ENCODE measurements at regions not wholly inside any gene's neighbourhood (a gene's known extent, or its start where the extent isn't known, plus 50 kb on each side); places are given as distances from the start of the nearest gene placed in this dataset.
"Not testable (repeated sequence)": the region's sequence is repeated elsewhere in the genome, so short reads cannot be mapped to it uniquely, and the experiment has no call there.

DNA sequence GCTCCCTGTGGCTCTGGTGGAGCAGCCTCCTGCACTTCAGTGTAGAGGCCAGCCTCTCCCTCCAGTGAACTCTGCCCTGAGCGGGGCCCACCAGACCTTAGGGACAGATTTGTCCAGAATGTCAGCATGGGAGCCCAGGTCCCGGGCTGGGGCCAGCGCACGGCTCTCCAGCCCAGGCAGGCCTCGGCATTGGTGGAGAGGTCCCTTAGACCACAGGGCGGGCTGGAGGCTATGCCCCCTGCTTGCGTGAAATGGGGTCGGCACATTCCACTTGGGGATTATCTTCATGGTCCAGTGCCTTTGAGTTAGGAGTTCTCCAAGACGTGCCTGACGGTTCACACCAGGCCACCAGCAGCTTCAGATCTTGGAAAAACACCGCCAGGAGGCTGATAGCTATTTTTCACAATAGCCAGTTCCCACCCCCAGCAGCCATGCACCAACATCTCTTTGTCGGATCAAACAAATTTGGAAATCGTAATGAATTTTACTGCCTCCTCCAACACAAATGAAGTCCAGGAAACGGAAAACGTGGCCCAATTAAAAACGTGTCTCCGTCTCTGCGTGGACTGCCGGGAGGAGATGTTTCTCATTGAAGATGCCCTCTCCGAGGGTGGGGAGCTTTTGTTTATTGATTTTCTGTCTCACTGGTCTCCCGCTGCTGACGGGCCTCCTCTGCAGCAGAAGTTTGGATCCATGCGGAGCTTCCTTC lies 110.0 kb upstream of the CIBAR2 start:
- DNase-seq = no peak

DNA sequence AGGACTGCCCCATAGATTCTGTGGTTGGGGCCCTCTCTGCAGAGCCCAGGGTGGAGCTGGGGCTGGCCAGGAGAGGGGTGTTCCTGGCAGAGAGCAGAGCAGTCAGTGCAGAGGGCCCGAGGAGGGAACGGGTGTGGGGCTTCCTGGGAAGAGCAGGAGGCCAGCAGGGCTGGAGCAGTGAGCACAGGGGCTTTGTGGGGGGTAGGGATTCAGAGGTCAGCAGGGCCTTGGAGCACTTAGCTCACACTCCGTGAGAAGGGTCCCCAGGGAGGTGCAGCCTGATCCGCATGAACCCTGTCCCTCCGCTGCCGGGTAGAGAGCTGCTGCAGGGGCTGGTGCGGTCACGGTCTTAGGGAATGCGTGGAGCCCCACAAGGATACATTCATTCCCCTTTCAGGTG lies 113.0 kb upstream of the CIBAR2 start:
- no peak for DNase-seq

DNA sequence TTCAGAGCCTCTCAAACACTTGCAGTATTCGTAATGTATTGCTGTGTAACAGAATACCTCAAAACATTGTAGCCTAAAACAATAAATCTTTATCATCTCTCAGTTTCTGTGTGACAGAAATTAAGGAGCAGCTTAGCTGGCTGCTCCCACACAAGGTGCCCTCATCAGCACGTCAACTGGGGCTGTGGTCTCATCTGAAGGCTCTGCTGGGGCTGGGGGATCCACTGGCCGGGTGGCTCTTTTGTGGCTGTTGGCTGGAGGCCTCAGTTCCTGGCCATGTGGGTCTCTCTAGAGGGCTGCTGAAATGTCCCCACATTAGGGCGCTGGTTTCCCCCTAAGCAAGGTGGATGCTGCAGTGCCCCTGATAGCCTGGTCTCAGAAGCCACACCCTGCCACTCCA lies 113.4 kb upstream of the CIBAR2 start:
- no peak for DNase-seq

DNA sequence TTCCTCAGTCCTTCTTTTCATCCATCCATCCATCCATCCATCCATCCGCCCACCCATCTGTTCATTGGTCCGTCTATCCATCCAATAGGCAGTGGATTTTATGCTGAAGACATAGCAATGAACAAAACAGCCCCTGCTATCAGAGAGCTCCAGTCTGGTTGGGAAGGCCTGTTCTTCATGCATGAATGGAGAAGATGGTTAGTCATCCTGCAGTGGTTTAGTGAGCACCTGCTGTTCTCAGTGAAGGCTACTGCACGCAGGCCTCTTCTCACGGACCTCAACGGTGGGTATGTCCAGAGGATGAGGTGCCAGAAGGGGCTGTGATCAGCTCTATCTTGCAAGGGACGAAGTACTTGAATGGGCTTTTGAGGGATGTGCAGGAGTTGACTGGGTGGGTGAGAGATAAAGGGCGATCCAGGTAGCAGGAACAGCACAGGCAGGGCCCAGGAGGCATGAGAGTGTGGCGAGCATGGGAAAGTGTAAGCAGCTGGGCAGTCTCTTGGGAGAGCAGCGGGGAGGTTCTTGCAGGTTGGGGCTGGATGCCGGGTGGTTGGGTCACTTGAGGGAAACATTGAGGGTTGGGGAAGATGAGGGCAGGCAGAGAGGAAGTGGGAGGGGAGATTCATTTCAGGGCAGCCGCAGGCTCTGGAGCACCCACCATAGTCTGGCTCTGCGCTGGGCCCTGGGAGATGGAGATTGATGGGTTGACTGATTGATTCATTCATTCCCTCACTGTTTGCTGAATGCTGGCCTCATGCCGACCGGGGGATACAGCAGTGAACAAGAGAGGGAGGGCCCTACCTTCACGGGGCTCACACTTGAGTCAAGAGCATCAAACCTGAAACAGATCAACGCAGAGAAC lies 115.0 kb upstream of the CIBAR2 start:
- no peak for DNase-seq

DNA sequence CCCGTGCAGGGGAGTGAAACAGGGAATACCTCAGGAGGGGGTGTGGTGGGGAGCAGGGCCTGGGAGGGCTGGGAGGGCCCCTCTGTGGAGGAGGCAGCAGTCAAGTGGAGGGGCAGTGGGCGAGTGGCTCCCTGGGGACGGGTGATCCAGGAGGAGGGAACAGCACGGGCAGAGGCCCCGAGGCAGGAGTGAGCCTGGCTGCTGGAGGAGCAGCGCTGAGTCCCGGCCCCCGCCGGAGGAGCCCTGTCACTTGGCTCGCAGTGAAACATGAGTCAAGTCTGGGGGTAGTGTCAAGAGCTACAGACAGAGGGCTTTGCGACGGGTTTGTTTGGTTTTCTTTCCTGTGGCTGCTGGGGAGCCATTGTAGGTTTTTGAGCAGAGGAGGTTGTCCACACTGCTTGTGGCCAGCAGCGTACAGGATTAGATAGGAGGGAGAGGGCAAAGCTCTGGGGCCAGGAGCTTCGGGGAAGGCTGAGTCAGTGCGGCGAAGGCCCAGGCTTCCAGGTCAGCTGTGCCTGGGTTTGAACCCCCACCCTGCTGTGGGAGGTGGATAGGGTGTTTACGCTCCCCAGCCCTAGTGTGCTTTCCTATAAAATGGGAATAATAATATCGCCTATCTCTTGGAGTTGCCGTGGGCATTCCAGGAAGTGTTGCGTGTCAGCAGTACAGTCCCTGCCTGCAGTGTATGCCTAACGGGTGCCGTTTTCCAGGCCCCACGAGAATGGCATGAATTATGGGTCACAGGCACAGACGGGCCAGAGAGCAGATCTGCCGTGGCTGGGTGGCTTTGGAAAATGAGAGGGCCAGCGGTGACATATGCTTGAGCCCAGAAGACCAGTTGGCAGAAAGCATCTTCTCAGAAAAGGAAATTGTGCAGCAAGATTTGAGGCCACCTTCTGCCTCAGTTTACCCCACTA lies 115.9 kb upstream of the CIBAR2 start:
- DNase-seq = no peak

DNA sequence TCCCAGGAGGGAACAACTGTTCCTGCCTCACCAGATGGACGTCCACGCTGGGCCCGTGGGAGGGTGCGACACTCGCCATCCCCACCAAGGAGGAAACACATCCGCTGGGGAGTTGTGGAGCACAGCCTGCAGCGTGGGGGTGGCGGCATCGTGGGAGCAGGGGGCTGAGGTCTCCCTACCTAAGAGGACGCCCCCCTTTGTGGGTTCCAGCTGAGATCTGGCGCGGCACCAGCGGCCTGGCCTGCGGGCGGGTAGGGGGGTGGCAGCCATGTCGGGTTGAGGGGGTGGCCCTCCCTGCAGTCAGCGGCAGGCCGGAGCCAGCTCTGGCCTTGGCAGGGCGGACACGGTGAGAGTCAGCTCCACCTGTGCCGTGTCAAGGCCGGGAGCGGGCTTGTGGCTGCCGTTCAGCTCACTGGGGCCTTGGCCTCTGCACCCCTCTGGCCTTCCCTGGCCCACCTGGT lies 116.7 kb upstream of the CIBAR2 start:
- no peak for DNase-seq

DNA sequence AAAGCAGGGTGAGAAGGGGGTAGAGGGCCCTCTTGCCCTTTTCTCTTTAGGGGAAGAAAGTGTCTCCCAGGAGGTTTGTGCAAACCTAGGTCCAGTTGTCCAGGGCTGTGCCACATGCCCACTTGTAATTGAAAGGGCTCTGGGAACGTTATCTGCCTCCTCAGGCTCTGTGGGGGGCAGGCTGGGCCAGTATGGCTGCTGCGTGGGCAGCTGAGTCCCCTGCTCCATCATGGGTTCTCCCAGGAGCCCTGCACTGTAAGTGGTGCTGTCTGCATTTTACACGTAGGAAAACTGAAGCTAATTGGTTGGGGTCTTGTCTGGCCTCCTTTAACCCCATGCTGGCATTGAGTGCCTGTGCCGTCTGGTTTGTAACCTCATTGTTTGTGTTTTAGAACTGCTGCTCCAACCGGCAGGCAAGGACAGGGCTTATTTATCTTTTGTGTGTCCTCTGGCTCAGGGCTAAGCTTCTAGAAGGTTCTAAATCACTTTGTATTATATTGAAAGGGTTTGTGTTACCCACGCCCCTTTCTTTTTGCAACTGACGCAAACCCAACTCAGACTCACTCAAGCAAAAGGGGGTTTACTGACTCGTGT lies 117.7 kb upstream of the CIBAR2 start:
- DNase-seq = no peak

DNA sequence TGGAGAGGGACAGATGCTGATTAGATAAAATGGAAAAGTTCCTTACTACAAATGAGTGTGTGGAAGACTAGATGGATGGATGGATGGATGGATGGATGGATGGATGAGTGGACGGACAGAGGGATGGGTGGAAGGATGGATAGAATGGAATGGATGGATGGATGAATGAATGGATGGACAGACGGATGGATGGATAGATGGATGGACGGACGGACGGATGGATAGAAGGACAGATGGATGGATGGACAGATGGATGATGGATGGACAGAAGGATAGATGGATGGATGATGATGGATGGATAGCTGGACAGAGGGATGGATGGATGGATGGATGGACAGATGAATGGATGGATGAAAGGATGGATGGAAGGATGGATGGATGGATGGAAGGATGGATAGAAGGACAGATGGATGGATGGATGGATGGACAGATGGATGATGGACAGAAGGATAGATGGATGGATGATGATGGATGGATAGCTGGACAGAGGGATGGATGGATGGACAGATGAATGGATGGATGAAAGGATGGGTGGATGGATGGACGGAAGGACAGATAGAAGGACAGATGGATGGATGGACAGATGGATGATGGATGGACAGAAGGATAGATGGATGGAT lies 118.6 kb upstream of the CIBAR2 start:
- not testable (repeated sequence) for DNase-seq

DNA sequence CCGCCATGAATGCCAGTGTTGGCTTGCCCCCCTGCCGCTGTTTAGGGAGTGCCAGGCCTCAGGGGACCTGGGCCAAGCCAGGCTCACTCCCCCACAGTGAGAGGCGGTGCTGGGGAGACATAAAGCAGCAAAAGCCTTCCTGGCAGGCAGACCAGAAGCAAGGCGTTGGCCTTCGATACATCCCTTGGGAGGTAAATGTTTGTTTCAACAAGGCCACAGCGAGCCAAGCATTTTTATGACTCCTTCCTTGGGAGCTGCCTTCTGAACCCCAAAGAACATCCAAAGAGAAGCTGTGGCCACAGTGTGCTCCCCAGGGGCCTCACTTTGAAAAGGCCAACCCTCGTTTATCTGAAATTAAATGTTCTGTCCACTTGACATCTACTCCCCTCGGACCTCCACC lies 119.7 kb upstream of the CIBAR2 start:
- DNase-seq = no peak

DNA sequence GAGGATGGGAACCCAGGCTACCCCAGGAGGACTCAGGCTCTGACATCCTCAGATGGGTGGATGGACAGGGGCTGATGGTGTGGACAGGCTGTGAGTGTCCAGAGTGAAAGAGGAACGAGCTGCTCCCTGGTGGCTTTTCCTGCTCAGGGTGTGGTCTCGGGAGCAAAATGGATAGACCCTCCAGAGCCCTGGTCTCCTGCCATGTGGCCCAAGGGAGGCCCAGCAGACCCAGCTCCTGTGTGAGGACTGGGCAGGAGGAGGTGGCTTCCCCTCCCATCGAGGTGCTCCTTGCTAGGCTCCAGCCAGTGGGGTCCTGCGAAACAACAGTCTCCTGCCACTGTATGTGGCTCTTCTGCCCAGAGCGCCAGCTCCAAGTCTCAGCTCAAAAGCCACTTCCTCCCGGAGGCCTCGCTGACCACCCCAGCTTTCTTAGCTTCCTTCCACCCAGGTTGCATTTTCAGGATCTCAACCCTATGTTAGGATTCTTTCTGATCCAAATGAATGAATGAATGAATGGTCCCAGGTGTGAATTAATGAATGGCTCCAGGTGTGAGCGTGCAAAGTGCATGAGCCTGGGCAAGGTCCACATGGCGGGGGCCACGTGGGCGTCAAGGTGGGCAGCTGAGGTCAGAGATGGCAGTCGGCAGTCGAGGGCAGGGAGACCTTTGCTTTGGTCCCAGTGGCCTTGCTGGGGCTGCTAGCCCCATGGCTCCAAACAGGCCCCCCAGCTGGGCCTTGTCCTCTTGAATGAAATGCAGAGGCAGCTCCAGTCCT lies 120.3 kb upstream of the CIBAR2 start:
- no peak for DNase-seq

DNA sequence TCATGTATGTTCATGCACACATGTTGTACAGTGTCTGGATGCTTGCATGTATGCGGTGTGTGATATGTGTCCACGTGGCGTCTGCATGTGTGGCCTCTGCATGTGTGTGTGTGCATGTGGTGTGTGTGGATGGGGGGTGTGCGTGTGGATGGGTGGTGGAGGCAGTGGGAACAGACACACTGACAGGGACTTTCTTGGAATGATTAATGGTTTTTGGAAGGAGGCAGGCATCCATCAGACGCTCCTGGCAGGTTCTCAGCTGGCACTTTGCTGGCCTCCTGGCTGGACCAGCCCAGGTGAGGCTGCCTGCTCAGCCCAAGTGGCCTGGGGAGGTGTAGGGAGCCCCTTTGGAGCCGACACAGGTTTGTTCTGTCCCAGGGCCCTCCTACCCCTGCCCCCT lies 121.2 kb upstream of the CIBAR2 start:
- no peak for DNase-seq

DNA sequence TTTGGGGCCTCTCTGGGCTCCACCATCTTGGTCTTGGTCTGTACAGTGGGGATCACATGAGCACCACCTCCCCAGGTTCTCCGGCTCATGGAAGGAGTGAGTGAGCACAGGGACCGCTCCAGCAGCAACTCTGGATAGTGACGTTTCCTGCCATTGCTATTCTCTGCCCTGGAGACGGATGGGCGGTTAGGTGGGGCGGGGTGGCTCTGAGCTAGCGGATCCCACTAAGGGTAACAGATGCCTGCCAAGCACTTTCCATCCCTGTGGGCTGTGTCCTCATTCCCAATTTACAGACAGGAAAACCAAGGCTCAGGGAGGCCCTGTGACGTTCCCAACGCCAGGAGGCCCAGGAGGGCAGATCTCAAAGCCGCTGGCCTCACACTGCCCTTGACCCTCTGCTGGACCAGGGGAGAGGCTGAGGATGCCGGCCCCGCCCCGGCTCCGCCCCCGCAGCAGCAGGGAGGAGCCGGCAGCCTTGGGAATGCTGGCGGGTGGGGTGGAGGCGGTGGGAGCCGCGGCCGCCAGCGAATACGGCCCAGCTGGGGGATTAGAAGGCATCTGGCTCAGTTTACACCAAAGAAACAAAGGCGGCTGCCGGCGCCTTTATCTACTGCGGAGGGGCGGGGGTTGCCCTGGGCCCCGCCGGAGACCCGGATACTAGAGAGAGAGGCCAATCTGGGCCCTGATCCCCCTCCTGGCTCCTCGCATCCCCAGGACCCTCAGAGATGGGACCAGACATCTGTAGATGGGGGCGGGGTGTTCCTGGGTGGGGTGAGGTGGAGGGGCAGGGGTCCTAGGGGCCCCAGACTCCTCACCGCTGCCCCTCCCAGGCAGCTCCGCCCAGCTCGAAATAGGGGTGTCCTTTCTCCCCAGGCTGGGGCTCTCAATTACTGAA lies 122.3 kb upstream of the CIBAR2 start:
- no peak for DNase-seq

DNA sequence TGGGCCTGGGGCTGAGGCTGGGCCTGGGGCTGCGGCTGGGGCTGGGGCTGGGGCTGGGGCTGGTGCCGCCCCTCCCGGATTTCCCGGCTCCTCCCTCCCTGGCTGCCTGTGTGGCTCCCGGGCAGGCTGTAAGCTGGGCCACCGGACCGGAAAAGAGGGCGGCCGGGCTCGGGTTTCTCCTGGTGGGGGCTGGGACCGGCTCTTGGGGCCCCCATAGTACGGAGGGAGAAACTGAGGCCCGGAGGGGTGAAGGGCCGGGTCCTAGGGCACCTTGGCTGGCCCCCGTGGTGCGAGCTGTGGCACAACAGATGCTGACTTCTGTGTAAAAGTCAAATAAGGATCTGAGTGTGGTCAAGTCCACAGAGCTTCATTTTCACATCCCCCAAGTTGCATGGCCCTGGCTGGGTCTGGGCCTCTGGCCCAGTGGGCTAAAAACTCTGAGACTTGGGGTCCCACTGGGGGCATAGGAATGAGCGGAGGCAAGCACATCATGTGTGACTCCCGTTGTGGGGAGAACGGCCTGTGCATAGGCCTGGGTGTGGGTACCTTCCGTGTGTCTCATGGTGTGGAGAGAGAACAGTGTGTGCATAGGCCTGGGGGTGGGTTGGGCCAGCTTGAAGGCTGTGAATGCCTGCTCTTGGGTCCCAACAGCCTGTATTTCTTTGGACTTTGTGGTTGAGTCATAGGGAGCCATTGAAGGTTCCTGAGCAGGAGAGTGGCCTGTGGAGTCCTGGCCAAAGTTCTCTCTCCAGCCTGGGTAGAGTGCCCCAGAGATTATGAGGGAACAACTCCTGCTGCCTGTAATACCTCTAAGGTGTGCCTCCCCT lies 123.9 kb upstream of the CIBAR2 start:
- no peak for DNase-seq

DNA sequence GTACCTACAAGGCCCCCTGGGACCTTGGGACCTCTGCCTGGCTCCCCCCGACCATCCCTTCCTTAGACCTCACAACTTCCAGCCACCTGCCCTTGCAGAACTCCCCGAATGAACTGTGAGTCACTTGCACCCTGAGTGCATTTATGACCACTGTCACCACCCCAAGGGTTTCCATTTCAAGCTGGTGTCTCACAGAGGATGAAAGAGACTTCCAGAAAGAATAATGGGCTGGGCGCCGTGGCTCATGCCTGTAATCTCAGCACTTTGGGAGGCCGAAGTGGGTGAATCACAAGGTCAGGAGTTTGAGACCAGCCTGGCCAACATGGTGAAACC lies 124.5 kb upstream of the CIBAR2 start:
- DNase-seq = no peak

DNA sequence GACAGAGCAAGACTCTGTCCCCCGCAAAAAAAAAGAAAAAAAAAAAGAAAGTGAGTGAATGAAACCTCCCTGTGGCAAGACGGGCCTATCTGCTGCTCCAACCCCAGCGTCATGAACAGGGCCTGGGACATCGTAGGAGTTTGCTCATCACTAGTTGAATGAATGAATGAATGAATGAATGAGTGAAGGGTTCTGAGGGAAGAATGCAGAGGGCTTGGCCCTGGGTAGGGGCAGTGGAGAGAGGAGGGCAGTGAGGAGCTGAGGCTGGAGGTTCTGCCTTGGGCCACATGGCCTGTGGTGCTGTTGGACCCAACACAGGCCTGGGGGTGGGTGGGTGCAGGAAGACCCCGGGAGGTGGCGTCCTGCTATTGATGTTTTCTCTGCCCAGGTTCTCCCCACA lies 125.5 kb upstream of the CIBAR2 start:
- no peak for DNase-seq

DNA sequence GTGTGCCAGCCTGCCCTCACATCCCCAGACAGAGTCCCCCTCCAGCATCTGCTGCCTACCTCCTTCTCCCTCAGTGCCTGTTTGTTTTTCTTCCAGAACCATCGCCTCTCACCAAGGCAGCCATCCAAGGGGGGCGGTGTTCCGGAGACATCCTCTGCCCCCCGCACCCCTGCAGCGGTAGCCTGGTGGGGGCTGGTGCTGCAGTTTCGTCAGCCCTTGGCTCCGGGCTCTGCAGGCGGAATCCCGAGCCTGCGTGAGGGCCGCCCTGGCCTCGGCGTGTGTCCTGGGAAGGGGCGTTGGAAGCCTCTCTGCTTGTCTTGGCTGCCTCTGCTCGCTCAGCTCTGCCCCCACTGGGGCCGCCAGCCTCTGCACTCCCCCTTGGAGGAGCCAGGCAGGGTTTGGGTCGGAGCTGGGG lies 126.0 kb upstream of the CIBAR2 start:
- DNase-seq = no peak

DNA sequence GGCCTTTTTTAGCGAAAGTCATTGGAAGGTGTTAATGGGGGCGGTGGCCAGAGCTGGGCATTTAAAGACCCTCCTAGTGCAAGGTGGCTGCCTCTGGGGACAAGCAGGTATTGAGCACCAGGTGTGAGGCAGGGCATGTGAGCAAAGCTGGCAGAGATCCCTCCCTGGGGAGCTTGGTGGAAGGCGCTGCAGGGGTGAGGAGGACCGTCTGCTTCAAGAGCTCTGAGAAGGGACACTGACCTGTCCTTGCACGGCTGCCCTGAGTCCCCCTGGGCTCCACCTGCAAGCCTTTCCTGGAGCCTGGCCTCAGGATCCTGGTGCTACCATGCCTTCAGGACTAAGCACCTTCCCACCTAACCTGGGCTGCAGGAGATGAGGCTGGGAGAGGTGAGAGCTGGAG lies 127.0 kb upstream of the CIBAR2 start:
- DNase-seq = no peak

DNA sequence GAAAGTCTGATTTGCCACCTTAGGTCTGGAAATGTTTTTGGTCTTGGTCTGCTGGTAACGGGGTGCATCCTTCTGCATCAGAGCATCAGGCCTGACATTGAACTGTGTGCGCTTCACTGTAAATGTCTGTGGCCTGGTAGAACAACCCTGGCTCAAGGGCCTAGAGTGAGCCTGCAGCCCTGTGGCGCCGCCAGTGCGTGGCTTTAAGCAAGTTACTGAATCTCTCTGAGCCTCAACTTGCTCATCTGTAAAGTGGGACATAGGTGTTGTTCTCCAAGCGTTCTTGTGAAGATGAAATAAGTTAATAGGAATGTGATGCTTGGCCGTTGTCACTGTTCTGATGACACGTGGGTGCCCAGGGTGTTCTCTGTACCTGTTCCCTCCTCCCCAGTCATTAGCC lies 127.6 kb upstream of the CIBAR2 start:
- DNase-seq = no peak
